ENCODE measurements at regions not wholly inside any gene's neighbourhood (a gene's known extent, or its start where the extent isn't known, plus 50 kb on each side); places are given as distances from the start of the nearest gene placed in this dataset.

DNA sequence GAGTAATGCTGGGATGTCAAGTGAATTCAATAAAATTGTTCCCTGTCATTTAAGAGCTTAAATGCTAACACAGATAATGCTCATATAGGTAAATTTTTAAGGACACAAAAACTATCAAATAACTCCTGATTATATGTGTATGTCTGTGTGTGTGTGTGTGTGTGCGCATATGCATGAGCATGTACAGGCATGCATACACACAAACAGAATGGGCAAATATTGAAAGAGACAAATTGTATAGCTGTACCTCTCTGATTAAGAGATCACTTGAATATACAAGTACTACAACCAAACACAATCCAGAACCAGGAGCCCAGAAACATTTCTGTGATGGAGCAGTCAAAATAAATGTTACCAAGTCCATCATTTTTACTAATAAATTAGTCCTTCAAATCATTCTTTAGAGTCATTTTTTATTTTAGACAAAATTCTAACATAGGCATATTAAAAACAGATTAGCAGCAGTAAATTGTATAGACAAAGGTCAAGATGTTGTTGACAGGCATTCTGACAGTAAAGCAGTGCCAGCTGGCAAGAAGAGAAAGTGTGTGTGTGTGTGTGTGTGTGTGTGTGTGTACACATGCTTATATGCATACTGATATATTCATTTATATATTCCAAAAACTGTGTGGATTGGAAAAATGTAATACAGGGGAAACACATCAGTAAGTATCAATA lies 145.3 kb downstream of the CD47 start:
- TF ChIP-seq, protein P1, sequence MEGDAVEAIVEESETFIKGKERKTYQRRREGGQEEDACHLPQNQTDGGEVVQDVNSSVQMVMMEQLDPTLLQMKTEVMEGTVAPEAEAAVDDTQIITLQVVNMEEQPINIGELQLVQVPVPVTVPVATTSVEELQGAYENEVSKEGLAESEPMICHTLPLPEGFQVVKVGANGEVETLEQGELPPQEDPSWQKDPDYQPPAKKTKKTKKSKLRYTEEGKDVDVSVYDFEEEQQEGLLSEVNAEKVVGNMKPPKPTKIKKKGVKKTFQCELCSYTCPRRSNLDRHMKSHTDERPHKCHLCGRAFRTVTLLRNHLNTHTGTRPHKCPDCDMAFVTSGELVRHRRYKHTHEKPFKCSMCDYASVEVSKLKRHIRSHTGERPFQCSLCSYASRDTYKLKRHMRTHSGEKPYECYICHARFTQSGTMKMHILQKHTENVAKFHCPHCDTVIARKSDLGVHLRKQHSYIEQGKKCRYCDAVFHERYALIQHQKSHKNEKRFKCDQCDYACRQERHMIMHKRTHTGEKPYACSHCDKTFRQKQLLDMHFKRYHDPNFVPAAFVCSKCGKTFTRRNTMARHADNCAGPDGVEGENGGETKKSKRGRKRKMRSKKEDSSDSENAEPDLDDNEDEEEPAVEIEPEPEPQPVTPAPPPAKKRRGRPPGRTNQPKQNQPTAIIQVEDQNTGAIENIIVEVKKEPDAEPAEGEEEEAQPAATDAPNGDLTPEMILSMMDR (conservative IDR thresholded peaks at IDR 0.05), result no peak
- no peak for TF ChIP-seq ZFX (IDR thresholded peaks at IDR 0.05)
